WTC11 (cell line): ENCODE measurements at regions not wholly inside any gene's neighbourhood (a gene's known extent, or its start where the extent isn't known, plus 50 kb on each side); places are given as distances from the start of the nearest gene placed in this dataset.

Experiments
- ATAC-seq: fragments of 200-7000 bp; cut with Tn5 transposase; 2 replicates; pipeline ENCODE4 v1.10.0; 2021; ENCODE audit warnings: mild to moderate bottlenecking, moderate library complexity
- CTCF ChIA-PET: fragments of 300-600 bp; sonication (Branson Sonifier 250); formaldehyde crosslinking; loops from one replicate; lab custom pipeline; 2021; ENCODE audit warnings: antibody characterized with exemption; lab: Charles Lee
- POLR2A ChIA-PET: fragments of 350-600 bp; sonication (Branson Sonifier 250); formaldehyde crosslinking; loops from one replicate; lab custom pipeline; 2021; ENCODE audit warnings: antibody characterized with exemption; lab: Charles Lee
- DNase-seq: peaks from one replicate; pipeline ENCODE4 v3.0.0; 2021; ENCODE audit warnings: low spot score
- H3K27ac Mint-ChIP-seq: 2 replicates; pipeline ENCODE4 v1.8.0; 2021; ENCODE audit warnings: mixed read lengths
- H3K27me3 Mint-ChIP-seq: 2 replicates; pipeline ENCODE4 v1.8.0; 2021; ENCODE audit warnings: low read depth, mild to moderate bottlenecking, moderate library complexity, mixed read lengths
- H3K36me3 Mint-ChIP-seq: 2 replicates; pipeline ENCODE4 v1.8.0; 2021; ENCODE audit warnings: mixed read lengths
- H3K4me1 Mint-ChIP-seq: 2 replicates; pipeline ENCODE4 v1.8.0; 2022; ENCODE audit warnings: mixed read lengths
- H3K4me3 Mint-ChIP-seq: 2 replicates; pipeline ENCODE4 v1.8.0; 2021; ENCODE audit warnings: mild to moderate bottlenecking, moderate library complexity, mixed read lengths
- H3K9me3 Mint-ChIP-seq: 2 replicates; pipeline ENCODE4 v1.8.0; 2021; ENCODE audit warnings: mixed read lengths
- ARID4B ChIP-seq: sonication (generic); formaldehyde crosslinking; IDR thresholded peaks from 2 replicates; pipeline ENCODE4 v1.8.0; 2023; ENCODE audit warnings: missing genetic modification reagents, mild to moderate bottlenecking, borderline replicate concordance
- ATF1 ChIP-seq: sonication (generic); formaldehyde crosslinking; IDR thresholded peaks from 2 replicates; pipeline ENCODE4 v1.8.1; 2023; ENCODE audit warnings: mild to moderate bottlenecking, moderate library complexity, missing genetic modification reagents
- GRHL2 ChIP-seq: fragments of 250-450 bp; sonication (Bioruptor Pico); IDR thresholded peaks from 2 replicates; pipeline ENCODE4 v1.8.0; 2022; ENCODE audit warnings: mild to moderate bottlenecking, moderate library complexity; ENCODE audit not compliant: insufficient replicate concordance, severe bottlenecking
- KAT7 ChIP-seq: sonication (generic); formaldehyde crosslinking; IDR thresholded peaks from 2 replicates; pipeline ENCODE4 v1.8.1; 2023; ENCODE audit warnings: missing genetic modification reagents, mild to moderate bottlenecking, borderline replicate concordance
- MAX ChIP-seq: sonication (generic); formaldehyde crosslinking; IDR thresholded peaks from 2 replicates; pipeline ENCODE4 v1.8.0; 2022; ENCODE audit warnings: mild to moderate bottlenecking, missing genetic modification reagents
- MXD4 ChIP-seq: fragments of 250-450 bp; sonication (Bioruptor Pico); IDR thresholded peaks from 2 replicates; pipeline ENCODE4 v1.8.0; 2021; ENCODE audit warnings: mild to moderate bottlenecking, moderate library complexity, borderline replicate concordance
- NFATC4 ChIP-seq: fragments of 250-450 bp; sonication (Bioruptor Pico); IDR thresholded peaks from 2 replicates; pipeline ENCODE4 v1.9.0; 2021; ENCODE audit warnings: mild to moderate bottlenecking
- NR1H2 ChIP-seq: sonication (generic); formaldehyde crosslinking; IDR thresholded peaks from 2 replicates; pipeline ENCODE4 v1.9.0; 2021; ENCODE audit warnings: mild to moderate bottlenecking, moderate library complexity, missing genetic modification reagents
- NR2C2 ChIP-seq: sonication (generic); formaldehyde crosslinking; IDR thresholded peaks from 2 replicates; pipeline ENCODE4 v1.8.0; 2022; ENCODE audit warnings: mild to moderate bottlenecking, missing genetic modification reagents
- OVOL2 ChIP-seq: fragments of 250-450 bp; sonication (Bioruptor Pico); IDR thresholded peaks from 2 replicates; pipeline ENCODE4 v1.9.0; 2021; ENCODE audit warnings: mild to moderate bottlenecking, borderline replicate concordance
- PRDM15 ChIP-seq: sonication (generic); formaldehyde crosslinking; IDR thresholded peaks from 2 replicates; pipeline ENCODE4 v1.8.0; 2022; ENCODE audit warnings: missing genetic modification reagents
- RORB ChIP-seq: fragments of 250-450 bp; sonication (Bioruptor Pico); IDR thresholded peaks from 2 replicates; pipeline ENCODE4 v1.9.0; 2021; ENCODE audit warnings: mild to moderate bottlenecking
- STAT6 ChIP-seq: sonication (generic); formaldehyde crosslinking; conservative IDR thresholded peaks from 2 replicates; pipeline ENCODE4 v1.8.1; 2023; ENCODE audit warnings: mild to moderate bottlenecking, low read depth, missing genetic modification reagents, moderate library complexity
- TP53 ChIP-seq: sonication (generic); formaldehyde crosslinking; IDR thresholded peaks from 2 replicates; pipeline ENCODE4 v1.8.1; 2023; ENCODE audit warnings: mild to moderate bottlenecking, missing genetic modification reagents
- USF2 ChIP-seq: sonication (generic); formaldehyde crosslinking; IDR thresholded peaks from 2 replicates; pipeline ENCODE4 v1.8.1; 2023; ENCODE audit warnings: mild to moderate bottlenecking, missing genetic modification reagents, moderate library complexity
- ZNF281 ChIP-seq: sonication (generic); formaldehyde crosslinking; IDR thresholded peaks from 2 replicates; pipeline ENCODE4 v1.8.0; 2023; ENCODE audit warnings: mild to moderate bottlenecking, missing genetic modification reagents
- ZNF317 ChIP-seq: sonication (generic); formaldehyde crosslinking; IDR thresholded peaks from 2 replicates; pipeline ENCODE4 v1.8.1; 2023; ENCODE audit warnings: low read depth, mild to moderate bottlenecking, moderate library complexity, missing genetic modification reagents, borderline replicate concordance
- ZNF512 ChIP-seq: sonication (generic); formaldehyde crosslinking; IDR thresholded peaks from 2 replicates; pipeline ENCODE4 v1.8.1; 2022; ENCODE audit warnings: missing genetic modification reagents, borderline replicate concordance
- ZSCAN18 ChIP-seq: fragments of 250-450 bp; sonication (Bioruptor Pico); IDR thresholded peaks from 2 replicates; pipeline ENCODE4 v2.1.2; 2022; ENCODE audit warnings: mild to moderate bottlenecking, moderate library complexity

GRCh38 chr6:74579794-74580193 lies 626.1 kb downstream of the COL12A1 start (continued):
- no peak for TF ChIP-seq PRDM15 (CRISPR knock-in tag)
- TF ChIP-seq NR2C2, result no peak
- TF ChIP-seq ZSCAN18 (CRISPR knock-in tag), result no peak
- no peak for TF ChIP-seq MAX (CRISPR knock-in tag)
- no peak for TF ChIP-seq KAT7

GRCh38 chr6:74579047-74579446 lies 626.8 kb downstream of the COL12A1 start:
- Mint-ChIP-seq H3K27ac (no peak overlapping the region), H3K36me3 (no peaks in the 10 kb centered on the region), H3K4me3 (no peak overlapping the region), H3K27me3 (no peaks in the 10 kb centered on the region), H3K4me1 (no peaks in the 10 kb centered on the region), H3K9me3 (no peaks in the 10 kb centered on the region)
- ATAC-seq (no peak), DNase-seq (no peak)
- POLR2A ChIA-PET, result no interaction called here
- TF ChIP-seq STAT6 (CRISPR knock-in tag), result no peak
- TF ChIP-seq TP53 (CRISPR knock-in tag), result no peak
- TF ChIP-seq RORB, result no peak
- TF ChIP-seq GRHL2 (CRISPR knock-in tag), result no peak
- no peak for TF ChIP-seq NFATC4
- no peak for TF ChIP-seq ATF1 (CRISPR knock-in tag)
- TF ChIP-seq ZNF317 (CRISPR knock-in tag), result no peak
- TF ChIP-seq ZNF512 (CRISPR knock-in tag), result no peak
- TF ChIP-seq ZNF281 (CRISPR knock-in tag), result no peak
- TF ChIP-seq KAT7, result no peak
- no peak for TF ChIP-seq NR1H2 (CRISPR knock-in tag)
- no peak for TF ChIP-seq MXD4
- TF ChIP-seq OVOL2 (CRISPR knock-in tag), result no peak
- no peak for TF ChIP-seq USF2 (CRISPR knock-in tag)
- no peak for TF ChIP-seq ARID4B (CRISPR knock-in tag)
- CTCF ChIA-PET, result no interaction called here
